Endodermal cell (in vitro differentiated cells): ENCODE measurements at regions not wholly inside any gene's neighbourhood (a gene's known extent, or its start where the extent isn't known, plus 50 kb on each side); places are given as distances from the start of the nearest gene placed in this dataset.
"Not testable (repeated sequence)": the region's sequence is repeated elsewhere in the genome, so short reads cannot be mapped to it uniquely, and the experiment has no call there.

Source experiments
- DNase-seq: peaks from one replicate; pipeline ENCODE4 v3.0.0-alpha.2; 2017
- H3K27ac ChIP-seq: 2 replicates; pipeline ENCODE4 v1.5.1; 2013; ENCODE audit warnings: mild to moderate bottlenecking, low read depth, low read length, moderate library complexity
- H3K27me3 ChIP-seq: 2 replicates; pipeline ENCODE4 v1.6.1; 2013; ENCODE audit warnings: mild to moderate bottlenecking, low read length, moderate library complexity; ENCODE audit not compliant: insufficient read depth, control insufficient read depth, poor library complexity, severe bottlenecking
- H3K36me3 ChIP-seq: 2 replicates; pipeline ENCODE4 v1.7.0; 2013; ENCODE audit warnings: mild to moderate bottlenecking, low read length, moderate library complexity; ENCODE audit not compliant: control insufficient read depth, insufficient read depth
- H3K4me1 ChIP-seq: one replicate; pipeline ENCODE4 v1.7.0; 2013; ENCODE audit warnings: low read length; ENCODE audit not compliant: control insufficient read depth, insufficient read depth
- H3K4me3 ChIP-seq: 2 replicates; pipeline ENCODE4 v1.5.1; 2013; ENCODE audit warnings: mild to moderate bottlenecking, low read length, moderate library complexity
- H3K9ac ChIP-seq: 2 replicates; pipeline ENCODE4 v1.6.1; 2013; ENCODE audit warnings: mild to moderate bottlenecking, low read length, moderate library complexity; ENCODE audit not compliant: poor library complexity, severe bottlenecking; ENCODE audit errors: extremely low read depth
- H3K9me3 ChIP-seq: 2 replicates; pipeline ENCODE4 v1.6.1; 2013; ENCODE audit warnings: mild to moderate bottlenecking, low read length, moderate library complexity; ENCODE audit not compliant: control insufficient read depth
- H3K27ac Mint-ChIP-seq: 2 replicates; pipeline ENCODE4 v1.8.0; 2020; ENCODE audit warnings: mixed read lengths
- H3K27me3 Mint-ChIP-seq: 2 replicates; pipeline ENCODE4 v1.8.0; 2021; ENCODE audit warnings: mild to moderate bottlenecking, mixed read lengths; ENCODE audit not compliant: insufficient read depth
- H3K36me3 Mint-ChIP-seq: 2 replicates; pipeline ENCODE4 v1.8.0; 2020; ENCODE audit warnings: low read depth, mixed read lengths
- H3K4me1 Mint-ChIP-seq: 2 replicates; pipeline ENCODE4 v1.8.0; 2020; ENCODE audit warnings: mixed read lengths
- H3K4me3 Mint-ChIP-seq: 2 replicates; pipeline ENCODE4 v1.8.0; 2020; ENCODE audit warnings: mild to moderate bottlenecking, moderate library complexity, mixed read lengths
- H3K9me3 Mint-ChIP-seq: 2 replicates; pipeline ENCODE4 v1.8.0; 2020; ENCODE audit warnings: mild to moderate bottlenecking, mixed read lengths
- CTCF ChIP-seq: fragments of 200-600 bp; sonication (generic); conservative IDR thresholded peaks from 2 replicates; pipeline ENCODE4 v1.5.0; 2021; ENCODE audit warnings: antibody characterized with exemption, mild to moderate bottlenecking
- WGBS, 2 experiments: methylation state at CpG; one replicate each; pipeline versions ENCODE4 v1.1.5 to v1.1.7; 2013; ENCODE audit warnings: missing lambda C conversion rate in 2 of 2, mixed read lengths in 1 of 2; ENCODE audit not compliant: insufficient coverage in 1 of 2, insufficient read length in 1 of 2; 5-methylcytosine and 5-hydroxymethylcytosine counted together

- 98 to 100% methylated on average over 3 to 10 of the region's 18 CpGs for WGBS, 2 experiments
- H3K27ac Mint-ChIP-seq, H3K27me3 Mint-ChIP-seq: not testable (repeated sequence)
Observed at GRCh38 chr17:30625380-30625779, 148.2 kb downstream of the GOSR1 start.

GRCh38 chr17:30624180-30624579, 147.0 kb downstream of the GOSR1 start:
- not testable (repeated sequence) for H3K4me3 Mint-ChIP-seq, H3K4me3 ChIP-seq, H3K4me1 ChIP-seq, H3K9me3 ChIP-seq, H3K4me1 Mint-ChIP-seq, H3K27me3 Mint-ChIP-seq, H3K27me3 ChIP-seq, H3K36me3 ChIP-seq, H3K27ac ChIP-seq, DNase-seq, H3K9ac ChIP-seq, H3K9me3 Mint-ChIP-seq
- Mint-ChIP-seq H3K36me3 (peaks cover 13% of the 10 kb centered on the region), H3K27ac (peak overlapping the region; percentile 18)
- WGBS, 2 experiments = 94 to 98% methylated on average over 15 to 16 of the region's 16 CpGs

More at GRCh38 chr17:30625380-30625779, 148.2 kb downstream of the GOSR1 start:
- H3K36me3 ChIP-seq, H3K9me3 Mint-ChIP-seq, H3K4me3 Mint-ChIP-seq, H3K4me1 Mint-ChIP-seq, DNase-seq, H3K27ac ChIP-seq, H3K9ac ChIP-seq, H3K9me3 ChIP-seq, H3K4me3 ChIP-seq, H3K27me3 ChIP-seq, H3K4me1 ChIP-seq: not testable (repeated sequence)
- peaks cover 13% of the 10 kb centered on the region for H3K36me3 Mint-ChIP-seq

- not testable (repeated sequence) for H3K27ac ChIP-seq, H3K4me3 Mint-ChIP-seq, DNase-seq, H3K27ac Mint-ChIP-seq, H3K36me3 ChIP-seq, H3K4me3 ChIP-seq, H3K9ac ChIP-seq, H3K4me1 ChIP-seq, H3K27me3 ChIP-seq, H3K4me1 Mint-ChIP-seq, H3K27me3 Mint-ChIP-seq, H3K36me3 Mint-ChIP-seq, H3K9me3 ChIP-seq, H3K9me3 Mint-ChIP-seq
- WGBS, 2 experiments = 70% methylated on average over 2 of the region's 3 CpGs; no CpG with 5 or more reads in 1 of the 2 experiments
Observed at GRCh38 chr17:30609682-30610081, 132.5 kb downstream of the GOSR1 start.

- no peak overlapping the region for H3K4me3 ChIP-seq
- Mint-ChIP-seq H3K4me1 (peaks cover 12% of the 10 kb centered on the region), H3K27ac (no peak overlapping the region), H3K9me3 (no peaks in the 10 kb centered on the region), H3K36me3 (no peaks in the 10 kb centered on the region), H3K27me3 (no peaks in the 10 kb centered on the region), H3K4me3 (no peak overlapping the region)
- no peak for TF ChIP-seq CTCF
- WGBS, 2 experiments = 94% methylated on average over 3 of the region's 4 CpGs; no CpG with 5 or more reads in 1 of the 2 experiments
- H3K27me3 ChIP-seq = no peaks in the 10 kb centered on the region
- H3K4me1 ChIP-seq = no peaks in the 10 kb centered on the region
- H3K36me3 ChIP-seq = no peaks in the 10 kb centered on the region
- no peak overlapping the region for H3K27ac ChIP-seq
- no peaks in the 10 kb centered on the region for H3K9me3 ChIP-seq
- no peak for DNase-seq
- no peak overlapping the region for H3K9ac ChIP-seq
Observed at GRCh38 chr17:30605523-30605922, 128.3 kb downstream of the GOSR1 start.
